ENCODE measurements at regions not wholly inside any gene's neighbourhood (a gene's known extent, or its start where the extent isn't known, plus 50 kb on each side); places are given as distances from the start of the nearest gene placed in this dataset.
"Not testable (repeated sequence)": the region's sequence is repeated elsewhere in the genome, so short reads cannot be mapped to it uniquely, and the experiment has no call there.

GRCh38 chr5:58299256-58299655 is 160.6 kb downstream of the PLK2 start:
- Histone ChIP-seq H3K27ac (no peak overlapping the region), H3K9me3 (no peaks in the 10 kb centered on the region), H3K4me1 (ENCODE audit: insufficient read depth) (no peaks in the 10 kb centered on the region), H3K27me3 (no peaks in the 10 kb centered on the region), H3K36me3 (no peaks in the 10 kb centered on the region), H3K4me3 (no peak overlapping the region)
- intact Hi-C loops (cut with DNase I) = no loop called here
- DNase-seq = no peak
- no peak for TF ChIP-seq POLR2A (IDR thresholded peaks at IDR 0.05)

GRCh38 chr5:58294598-58295305 is 165.1 kb downstream of the PLK2 start:
- Histone ChIP-seq H3K4me1 (ENCODE audit: insufficient read depth) (no peaks in the 10 kb centered on the region), H3K36me3 (no peaks in the 10 kb centered on the region), H3K27ac (no peak overlapping the region), H3K27me3 (no peaks in the 10 kb centered on the region), H3K4me3 (no peak overlapping the region), H3K9me3 (no peaks in the 10 kb centered on the region)
- 70 to 79% (median 75%) methylated on average over 1 of the region's 1 CpG for WGBS, 3 donors
- DNase-seq = no peak
- TF ChIP-seq EP300 (IDR thresholded peaks at IDR 0.05) (no peak), CTCF (IDR thresholded peaks at IDR 0.05) (no peak), POLR2A (IDR thresholded peaks at IDR 0.05) (no peak)
- intact Hi-C loops (cut with DNase I) = no loop called here

GRCh38 chr5:58288275-58288674 is 171.6 kb downstream of the PLK2 start:
- H3K27ac ChIP-seq; H3K9me3 ChIP-seq; DNase-seq; H3K36me3 ChIP-seq; intact Hi-C loops (cut with DNase I); H3K27me3 ChIP-seq; H3K4me3 ChIP-seq; H3K4me1 ChIP-seq (ENCODE audit: insufficient read depth): not testable (repeated sequence)
- 87 to 93% (median 88%) methylated on average over 10 of the region's 10 CpGs for WGBS, 3 donors

GRCh38 chr5:58286741-58287140 is 173.1 kb downstream of the PLK2 start:
- Histone ChIP-seq H3K4me3 (no peak overlapping the region), H3K36me3 (no peaks in the 10 kb centered on the region), H3K4me1 (ENCODE audit: insufficient read depth) (no peaks in the 10 kb centered on the region), H3K9me3 (no peaks in the 10 kb centered on the region), H3K27ac (no peak overlapping the region), H3K27me3 (no peaks in the 10 kb centered on the region)
- TF ChIP-seq EP300 (IDR thresholded peaks at IDR 0.05) = no peak
- no peak for TF ChIP-seq POLR2A (IDR thresholded peaks at IDR 0.05)
- no peak for TF ChIP-seq CTCF (IDR thresholded peaks at IDR 0.05)
- no peak for DNase-seq
- WGBS, 3 donors = 56 to 84% (median 75%) methylated on average over 1 of the region's 1 CpG
- intact Hi-C loops (cut with DNase I) = no loop called here

GRCh38 chr5:58285900-58286299 is 174.0 kb downstream of the PLK2 start:
- intact Hi-C loops (cut with DNase I) = no loop called here
- Histone ChIP-seq H3K9me3 (no peaks in the 10 kb centered on the region), H3K4me1 (ENCODE audit: insufficient read depth) (no peaks in the 10 kb centered on the region), H3K27me3 (no peaks in the 10 kb centered on the region), H3K27ac (no peak overlapping the region), H3K36me3 (no peaks in the 10 kb centered on the region), H3K4me3 (no peak overlapping the region)
- no peak for TF ChIP-seq POLR2A (IDR thresholded peaks at IDR 0.05)
- no peak for DNase-seq
- 93 to 94% (median 94%) methylated on average over 2 of the region's 2 CpGs for WGBS, 3 donors

GRCh38 chr5:58284886-58285285 is 175.0 kb downstream of the PLK2 start:
- Histone ChIP-seq H3K9me3 (no peaks in the 10 kb centered on the region), H3K27ac (no peak overlapping the region), H3K4me3 (no peak overlapping the region), H3K4me1 (ENCODE audit: insufficient read depth) (no peaks in the 10 kb centered on the region), H3K36me3 (no peaks in the 10 kb centered on the region), H3K27me3 (no peaks in the 10 kb centered on the region)
- 89 to 92% (median 89%) methylated on average over 2 of the region's 2 CpGs for WGBS, 3 donors
- DNase-seq = no peak
- intact Hi-C loops (cut with DNase I) = no loop called here
- TF ChIP-seq POLR2A (IDR thresholded peaks at IDR 0.05) = no peak
- TF ChIP-seq EP300 (IDR thresholded peaks at IDR 0.05) = no peak
- no peak for TF ChIP-seq CTCF (IDR thresholded peaks at IDR 0.05)

Data from ovary (tissue), 7 donors.